GM12874 (cell line): ENCODE measurements at regions not wholly inside any gene's neighbourhood (a gene's known extent, or its start where the extent isn't known, plus 50 kb on each side); places are given as distances from the start of the nearest gene placed in this dataset.

Experiments used
- TF ChIP-seq, protein P1 (sequence below): IDR thresholded peaks from 2 replicates; pipeline ENCODE4 v1.5.1; 2011; ENCODE audit warnings: low read depth, mild to moderate bottlenecking, control low read depth, low read length, moderate library complexity; ENCODE audit not compliant: insufficient read depth

DNA sequence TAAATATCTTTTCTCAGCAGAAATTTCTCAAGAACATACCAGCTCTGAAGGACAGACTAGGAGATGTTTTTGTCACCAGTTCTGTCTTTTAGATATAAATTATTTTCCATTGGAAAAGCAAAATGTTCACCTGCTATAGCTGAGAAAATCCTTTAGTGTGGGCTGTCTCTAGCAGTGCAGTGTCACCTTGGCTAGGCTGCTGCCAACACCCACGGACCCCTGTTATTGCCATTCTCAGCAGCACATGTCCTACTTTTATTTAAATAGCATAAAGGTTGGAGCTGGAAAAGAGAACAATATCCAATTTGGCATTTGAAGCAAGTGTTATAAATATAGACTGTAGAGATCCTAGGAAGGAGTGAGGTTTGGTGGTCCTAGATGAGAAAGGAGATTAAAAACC is 156.4 kb downstream of the TPH2 start:
- TF ChIP-seq, protein P1, sequence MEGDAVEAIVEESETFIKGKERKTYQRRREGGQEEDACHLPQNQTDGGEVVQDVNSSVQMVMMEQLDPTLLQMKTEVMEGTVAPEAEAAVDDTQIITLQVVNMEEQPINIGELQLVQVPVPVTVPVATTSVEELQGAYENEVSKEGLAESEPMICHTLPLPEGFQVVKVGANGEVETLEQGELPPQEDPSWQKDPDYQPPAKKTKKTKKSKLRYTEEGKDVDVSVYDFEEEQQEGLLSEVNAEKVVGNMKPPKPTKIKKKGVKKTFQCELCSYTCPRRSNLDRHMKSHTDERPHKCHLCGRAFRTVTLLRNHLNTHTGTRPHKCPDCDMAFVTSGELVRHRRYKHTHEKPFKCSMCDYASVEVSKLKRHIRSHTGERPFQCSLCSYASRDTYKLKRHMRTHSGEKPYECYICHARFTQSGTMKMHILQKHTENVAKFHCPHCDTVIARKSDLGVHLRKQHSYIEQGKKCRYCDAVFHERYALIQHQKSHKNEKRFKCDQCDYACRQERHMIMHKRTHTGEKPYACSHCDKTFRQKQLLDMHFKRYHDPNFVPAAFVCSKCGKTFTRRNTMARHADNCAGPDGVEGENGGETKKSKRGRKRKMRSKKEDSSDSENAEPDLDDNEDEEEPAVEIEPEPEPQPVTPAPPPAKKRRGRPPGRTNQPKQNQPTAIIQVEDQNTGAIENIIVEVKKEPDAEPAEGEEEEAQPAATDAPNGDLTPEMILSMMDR: no peak

DNA sequence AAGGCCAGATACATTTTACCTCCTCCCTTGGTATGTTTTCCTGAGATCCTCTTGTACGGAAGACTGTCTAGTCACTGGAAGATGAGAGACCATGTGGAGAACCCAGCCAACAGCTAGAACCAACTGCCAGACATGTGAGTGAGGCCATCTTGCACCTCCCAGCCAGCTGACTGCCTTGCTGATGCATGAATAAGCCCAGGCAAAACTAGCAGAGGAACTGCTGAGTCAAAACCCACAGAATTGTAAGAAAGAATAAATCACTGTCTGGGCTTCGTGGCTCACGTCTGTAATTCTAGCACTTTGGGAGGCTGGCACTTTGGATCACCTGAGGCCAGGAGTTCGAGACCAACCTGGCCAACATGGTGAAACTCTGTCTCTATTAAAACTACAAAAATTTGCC is 160.0 kb downstream of the TPH2 start:
- TF ChIP-seq, protein P1: no peak

DNA sequence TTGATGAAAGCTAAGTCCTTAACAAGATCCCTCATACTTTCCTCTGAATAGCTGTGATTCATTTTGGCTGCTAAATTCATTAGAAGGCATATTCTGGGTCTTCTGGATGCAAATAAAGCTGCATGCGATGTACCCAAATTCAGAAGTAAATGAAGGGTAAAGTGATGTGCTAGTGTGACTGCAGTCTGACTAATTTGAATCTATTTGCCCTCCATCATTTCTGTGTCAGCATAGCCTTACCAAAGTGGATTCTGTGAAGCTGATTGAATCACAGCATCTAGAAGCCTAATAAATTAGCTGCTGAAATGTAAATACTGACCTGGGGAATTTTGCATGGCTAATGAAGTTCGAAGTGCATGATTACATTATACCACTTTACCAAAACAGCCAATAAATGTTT is 162.2 kb downstream of the TPH2 start:
- TF ChIP-seq, protein P1: no peak

DNA sequence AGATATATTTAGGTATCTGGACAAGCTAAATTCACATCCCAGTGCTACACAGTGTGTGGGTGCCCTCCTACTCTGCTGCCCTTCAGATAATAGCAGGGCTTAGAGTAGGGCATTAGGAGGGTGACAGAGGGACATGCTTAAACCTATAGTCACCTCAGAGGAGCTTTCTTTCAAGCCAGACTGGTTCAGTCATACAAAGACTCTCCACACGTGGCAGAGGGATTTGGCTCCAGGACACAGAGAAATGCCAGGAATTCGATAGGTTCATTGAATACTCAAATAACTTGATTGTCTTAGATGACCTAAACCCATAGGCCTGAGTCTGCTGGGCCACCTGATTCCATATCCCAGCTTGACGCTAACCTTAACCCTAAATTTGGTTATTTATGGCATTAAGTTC is 163.5 kb downstream of the TPH2 start:
- TF ChIP-seq, protein P1: no peak

DNA sequence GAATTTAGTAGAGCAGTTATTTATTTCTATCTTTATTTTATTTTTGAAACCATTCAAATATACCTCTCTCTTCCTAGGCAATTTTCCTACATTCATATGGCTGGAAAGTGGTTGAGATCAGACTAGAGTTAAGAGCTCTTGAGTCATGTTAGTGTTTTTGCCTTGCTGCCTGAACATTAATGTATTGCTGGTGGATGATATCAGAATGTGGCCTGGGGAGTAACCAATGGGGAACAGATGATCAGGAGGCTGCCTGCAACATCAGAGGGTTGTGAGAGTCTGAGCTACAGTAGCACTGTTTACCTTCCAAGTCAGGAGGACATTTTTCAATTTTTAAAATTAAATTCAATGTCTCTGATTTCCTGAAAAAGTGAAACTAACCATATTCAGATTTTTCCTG is 166.3 kb upstream of the TRHDE start:
- TF ChIP-seq, protein P1: no peak

DNA sequence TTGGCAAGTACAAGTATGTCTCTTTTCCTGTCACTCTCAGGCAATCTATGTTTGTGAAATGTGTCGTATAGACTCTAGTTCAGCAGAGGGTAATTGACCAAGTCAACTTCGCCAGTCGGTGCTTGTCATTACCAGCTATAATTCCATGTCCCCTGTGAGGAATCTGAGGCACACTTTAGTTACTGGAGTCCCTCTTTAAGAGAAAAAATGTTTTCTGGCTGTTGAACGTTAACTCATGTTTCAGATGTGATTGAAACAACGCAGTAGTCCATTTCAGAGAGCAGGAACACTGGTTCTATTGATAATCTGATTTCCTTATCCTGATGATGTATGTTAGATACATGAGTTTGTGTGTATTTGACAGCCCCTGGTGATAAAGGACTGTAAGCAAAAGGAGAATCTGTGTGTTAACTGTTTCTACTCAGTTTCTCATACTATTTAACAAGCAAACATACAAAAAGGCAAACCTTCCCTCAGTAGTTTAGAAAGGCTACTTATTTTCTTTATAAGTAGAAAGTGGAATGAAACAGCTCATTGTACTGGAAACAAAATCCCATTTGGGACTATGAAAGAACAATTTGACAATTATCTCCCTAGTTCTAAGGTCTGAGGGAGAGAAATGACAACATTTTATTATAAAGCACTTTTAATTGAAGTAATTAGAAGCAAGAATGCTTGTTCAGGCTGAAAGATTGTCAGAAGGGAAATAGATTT is 161.1 kb upstream of the TRHDE start:
- TF ChIP-seq, protein P1: no peak

DNA sequence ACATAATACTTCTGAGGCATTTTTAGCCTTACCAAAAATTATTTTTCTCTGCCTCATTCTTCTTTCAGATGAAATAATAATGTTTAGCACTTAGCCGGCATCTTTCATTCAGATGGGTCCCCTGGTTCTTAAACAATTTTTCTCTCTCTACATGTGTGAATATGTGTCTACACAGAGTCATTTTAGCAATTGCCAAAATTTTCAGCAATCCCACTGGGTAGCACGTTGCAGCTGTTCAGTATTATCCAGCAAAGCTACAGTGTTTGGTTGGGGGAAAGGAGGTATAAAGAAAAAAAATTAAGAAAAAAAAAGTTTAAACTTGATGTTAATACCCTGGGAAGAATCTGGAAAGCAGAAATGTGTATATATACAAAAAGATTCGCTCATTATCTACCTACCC is 160.5 kb upstream of the TRHDE start:
- TF ChIP-seq, protein P1: no peak
